H1 (cell line): ENCODE measurements at regions not wholly inside any gene's neighbourhood (a gene's known extent, or its start where the extent isn't known, plus 50 kb on each side); places are given as distances from the start of the nearest gene placed in this dataset.

Experiments
- CTCF ChIA-PET: fragments of 300-600 bp; sonication (Branson Sonifier 250); formaldehyde crosslinking; loops from one replicate; lab custom pipeline; 2021; ENCODE audit not compliant: partially characterized antibody; lab: Charles Lee
- POLR2A ChIA-PET: fragments of 300-600 bp; sonication (Branson Sonifier 250); formaldehyde crosslinking; loops from one replicate; lab custom pipeline; 2021; ENCODE audit warnings: inconsistent platforms; ENCODE audit not compliant: partially characterized antibody; lab: Charles Lee
- DNase-seq, 2 experiments: peaks; one replicate each; pipeline versions ENCODE4 v3.0.0 to v3.0.0-alpha.2; 2010 to 2022; ENCODE audit warnings: low spot score in 2 of 2, low read depth in 1 of 2, mixed read lengths in 1 of 2
- FAIRE-seq: peaks from 2 replicates; lab custom pipeline; 2011; peaks lifted over from hg19 to GRCh38; lab: Jason Lieb, UNC
- H2AFZ ChIP-seq: 2 replicates; pipeline ENCODE4 v1.8.1; 2012; ENCODE audit warnings: low read length, inconsistent platforms
- H2AK5ac ChIP-seq: 2 replicates; pipeline ENCODE4 v1.6.1; 2013; ENCODE audit warnings: low read depth, low read length
- H2BK120ac ChIP-seq: replicated peaks from 2 replicates; pipeline ENCODE3; 2013; ENCODE audit warnings: low read depth, low read length, inconsistent platforms
- H2BK12ac ChIP-seq: 2 replicates; pipeline ENCODE4 v1.6.1; 2013; ENCODE audit warnings: low read depth, low read length
- H2BK15ac ChIP-seq: 2 replicates; pipeline ENCODE4 v1.6.1; 2013; ENCODE audit warnings: low read length
- H2BK20ac ChIP-seq: 2 replicates; pipeline ENCODE4 v1.6.1; 2013; ENCODE audit warnings: low read length
- H2BK5ac ChIP-seq: 2 replicates; pipeline ENCODE4 v1.6.1; 2013; ENCODE audit warnings: low read depth, low read length
- H3K14ac ChIP-seq: 2 replicates; pipeline ENCODE4 v1.6.1; 2013; ENCODE audit warnings: inconsistent platforms; ENCODE audit not compliant: insufficient read length
- H3K18ac ChIP-seq: 2 replicates; pipeline ENCODE4 v1.6.1; 2013; ENCODE audit warnings: low read length; ENCODE audit errors: extremely low read depth
- H3K23ac ChIP-seq: 2 replicates; pipeline ENCODE4 v1.6.1; 2013; ENCODE audit warnings: inconsistent platforms; ENCODE audit not compliant: insufficient read length
- H3K23me2 ChIP-seq: 2 replicates; pipeline ENCODE4 v1.6.1; 2013; ENCODE audit warnings: low read depth, low read length
- H3K27ac ChIP-seq: 2 replicates; pipeline ENCODE4 v1.6.1; 2011; ENCODE audit warnings: low read depth, low read length, inconsistent platforms
- H3K27me3 ChIP-seq, 4 experiments: replicated peaks in 1 of 4; 1 replicate in 1 of 4; 2 replicates in 3 of 4; pipeline versions ENCODE4 v1.6.1 to v1.8.1; 2011 to 2013; ENCODE audit warnings: low read length in 3 of 4, mild to moderate bottlenecking in 3 of 4, inconsistent platforms in 2 of 4, mixed read lengths in 2 of 4, moderate library complexity in 1 of 4; ENCODE audit not compliant: control insufficient read depth in 3 of 4, insufficient read depth in 3 of 4; ENCODE audit errors: extremely low read depth in 1 of 4
- H3K36me3 ChIP-seq, 4 experiments: 2 replicates each; pipeline versions ENCODE4 v1.6.1 to v1.8.1; 2011 to 2013; ENCODE audit warnings: mild to moderate bottlenecking in 4 of 4, low read length in 3 of 4, moderate library complexity in 2 of 4, control low read depth in 1 of 4, inconsistent platforms in 1 of 4; ENCODE audit not compliant: insufficient read depth in 4 of 4, control insufficient read depth in 2 of 4
- H3K4ac ChIP-seq: replicated peaks from 2 replicates; pipeline ENCODE3; 2013; ENCODE audit warnings: low read length, low read depth, mixed read lengths, inconsistent platforms; ENCODE audit not compliant: insufficient read length
- H3K4me1 ChIP-seq, 4 experiments: replicated peaks in 1 of 4; 1 replicate in 1 of 4; 2 replicates in 3 of 4; pipeline versions ENCODE4 v1.6.1 to v1.8.1; 2011 to 2013; ENCODE audit warnings: low read length in 3 of 4, inconsistent platforms in 2 of 4, mixed read lengths in 1 of 4; ENCODE audit not compliant: insufficient read depth in 4 of 4, control insufficient read depth in 3 of 4
- H3K4me2 ChIP-seq, 2 experiments: 2 replicates each; pipeline versions ENCODE4 v1.6.1 to v1.8.1; 2011 to 2013; ENCODE audit warnings: low read depth in 2 of 2, low read length in 2 of 2, control low read depth in 1 of 2, inconsistent platforms in 1 of 2, mild to moderate bottlenecking in 1 of 2; ENCODE audit not compliant: insufficient read depth in 1 of 2
- H3K4me3 ChIP-seq, 4 experiments: fragments of 200-600, 300-600 bp in 1 of 4; sonication (generic), shearing (Covaris generic), sonication (Bioruptor Twin) in 1 of 4; 2 replicates each; pipeline versions ENCODE4 v1.5.1 to v1.8.1; 2011 to 2016; ENCODE audit warnings: low read length in 4 of 4, low read depth in 3 of 4, control low read depth in 2 of 4, inconsistent platforms in 2 of 4, mild to moderate bottlenecking in 2 of 4, mixed read lengths in 1 of 4, moderate library complexity in 1 of 4; ENCODE audit not compliant: insufficient read depth in 2 of 4; ENCODE audit errors: extremely low read depth in 1 of 4
- H3K56ac ChIP-seq: replicated peaks from 2 replicates; pipeline ENCODE3; 2013; ENCODE audit warnings: low read depth, mild to moderate bottlenecking, mixed read lengths, low read length, inconsistent platforms; ENCODE audit not compliant: insufficient read length
- H3K79me1 ChIP-seq: 2 replicates; pipeline ENCODE4 v1.6.1; 2013; ENCODE audit warnings: low read depth, low read length, control low read depth
- H3K79me2 ChIP-seq, 2 experiments: 2 replicates each; pipeline versions ENCODE4 v1.6.1 to v1.8.1; 2012 to 2013; ENCODE audit warnings: low read length in 2 of 2, mild to moderate bottlenecking in 2 of 2, inconsistent platforms in 1 of 2; ENCODE audit not compliant: insufficient read depth in 2 of 2, control insufficient read depth in 1 of 2
- H3K9ac ChIP-seq, 4 experiments: replicated peaks in 1 of 4; 1 replicate in 1 of 4; 2 replicates in 3 of 4; pipeline versions ENCODE4 v1.6.1 to v1.8.1; 2011 to 2013; ENCODE audit warnings: low read depth in 3 of 4, low read length in 3 of 4, control low read depth in 2 of 4, mild to moderate bottlenecking in 2 of 4, moderate library complexity in 2 of 4, inconsistent platforms in 1 of 4; ENCODE audit errors: extremely low read depth in 1 of 4
- H3K9me3 ChIP-seq, 2 experiments: 2 replicates each; pipeline versions ENCODE4 v1.6.1 to v1.8.1; 2012 to 2013; ENCODE audit warnings: mild to moderate bottlenecking in 2 of 2, moderate library complexity in 2 of 2, control low read depth in 1 of 2, inconsistent platforms in 1 of 2, low read depth in 1 of 2, low read length in 1 of 2, mixed read lengths in 1 of 2; ENCODE audit not compliant: insufficient read depth in 2 of 2
- H4K20me1 ChIP-seq, 2 experiments: replicated peaks in 1 of 2; 2 replicates each; pipeline versions ENCODE3 to v1.8.1; 2011 to 2013; ENCODE audit warnings: inconsistent platforms in 2 of 2, low read length in 2 of 2, mild to moderate bottlenecking in 1 of 2; ENCODE audit not compliant: insufficient read depth in 2 of 2, control insufficient read depth in 1 of 2
- H4K5ac ChIP-seq: 2 replicates; pipeline ENCODE4 v1.6.1; 2013; ENCODE audit warnings: low read length, low read depth, mixed read lengths, inconsistent platforms; ENCODE audit not compliant: insufficient read length
- H4K8ac ChIP-seq: 2 replicates; pipeline ENCODE4 v1.8.0; 2013; ENCODE audit warnings: mild to moderate bottlenecking, moderate library complexity, low read length, inconsistent platforms; ENCODE audit not compliant: insufficient read depth; ENCODE audit errors: extremely low read depth
- H4K91ac ChIP-seq: replicated peaks from 2 replicates; pipeline ENCODE3; 2013; ENCODE audit warnings: low read length, mixed read lengths, inconsistent platforms; ENCODE audit not compliant: insufficient read length
- ASH2L ChIP-seq: fragments of 200-600, 300-600 bp; sonication (generic); IDR thresholded peaks from one replicate; pipeline ENCODE4 v1.7.1; 2017; ENCODE audit warnings: low read length
- BRCA1 ChIP-seq: IDR thresholded peaks from 2 replicates; pipeline ENCODE4 v1.6.1; 2012; ENCODE audit warnings: low read depth, low read length, improper control_type of control experiment
- EP300 ChIP-seq, 2 experiments: IDR thresholded peaks; 1 replicate in 1 of 2; 2 replicates in 1 of 2; pipeline ENCODE4 v1.6.1; 2011 to 2012; ENCODE audit warnings: low read depth in 2 of 2, low read length in 2 of 2, mild to moderate bottlenecking in 2 of 2, borderline replicate concordance in 1 of 2, inconsistent platforms in 1 of 2, moderate library complexity in 1 of 2
- GTF2F1 ChIP-seq: IDR thresholded peaks from 2 replicates; pipeline ENCODE4 v1.6.1; 2012; ENCODE audit warnings: low read depth, low read length, improper control_type of control experiment, borderline replicate concordance
- NRF1 ChIP-seq: IDR thresholded peaks from 2 replicates; pipeline ENCODE4 v1.6.1; 2011; ENCODE audit warnings: mild to moderate bottlenecking, low read depth, low read length, improper control_type of control experiment
- POLR2AphosphoS5 ChIP-seq: IDR thresholded peaks from 2 replicates; pipeline ENCODE4 v1.6.1; 2011; ENCODE audit warnings: low read depth, low read length
- SAP30 ChIP-seq: fragments of 300-600 bp; sonication (generic); IDR thresholded peaks from 2 replicates; pipeline ENCODE4 v1.7.1; 2012; ENCODE audit warnings: low read length, moderate library complexity, mild to moderate bottlenecking, inconsistent platforms; ENCODE audit not compliant: insufficient read depth, insufficient replicate concordance
- TAF7 ChIP-seq: optimal IDR thresholded peaks from 2 replicates; pipeline ENCODE3; 2011; ENCODE audit warnings: low read depth, mild to moderate bottlenecking, inconsistent platforms, low read length, moderate library complexity, borderline replicate concordance
- WGBS, 2 experiments: shearing (Covaris generic) in 1 of 2; methylation state at CpG; one replicate each; pipeline versions ENCODE4 v1.1.6 to v1.1.7; 2013 to 2015; ENCODE audit warnings: low lambda C conversion rate in 2 of 2, mixed read lengths in 2 of 2, inconsistent platforms in 1 of 2, low coverage in 1 of 2, missing lambda C conversion rate in 1 of 2; ENCODE audit not compliant: insufficient replicate concordance in 2 of 2, insufficient coverage in 1 of 2, insufficient read length in 1 of 2; ENCODE audit errors: extremely low coverage in 1 of 2, missing lambda C conversion rate in 1 of 2; 5-methylcytosine and 5-hydroxymethylcytosine counted together

GRCh38 chr2:120866071-120866470 lies 130.4 kb downstream of the GLI2 start:
- Histone ChIP-seq H3K4me3 (no peak overlapping the region), H4K20me1 (peaks cover 33 to 36% of the 10 kb centered on the region in 2 experiments), H2AFZ (no peak overlapping the region), H2BK120ac (no peak overlapping the region), H2BK20ac (no peak overlapping the region), H4K91ac (no peak overlapping the region), H2BK12ac (no peak overlapping the region), H3K4me2 (no peak overlapping the region), H3K14ac (no peak overlapping the region), H3K56ac (no peak overlapping the region), H3K27me3 (peaks cover 0 to 4% (median 0%) of the 10 kb centered on the region in 4 experiments; a peak in 1 of 7 replicates), H2AK5ac (no peak overlapping the region), H4K8ac (no peak overlapping the region), H3K23me2 (no peaks in the 10 kb centered on the region), H3K23ac (no peak overlapping the region), H3K79me2 (peaks cover 0 to 42% of the 10 kb centered on the region in 2 experiments; a peak in 2 of 4 replicates), H2BK5ac (no peak overlapping the region), H3K18ac (0 out of 2 replicates have a peak overlapping the region, but pooled peaks have one; percentile 27), H3K9me3 (no peaks in the 10 kb centered on the region), H3K36me3 (no peaks in the 10 kb centered on the region), H3K4ac (no peak overlapping the region), H3K4me1 (peaks cover 14 to 49% (median 23%) of the 10 kb centered on the region in 4 experiments), H3K27ac (no peak overlapping the region), H2BK15ac (no peak overlapping the region), H4K5ac (no peak overlapping the region), H3K79me1 (peaks cover 22% of the 10 kb centered on the region), H3K9ac (no peak overlapping the region)
- 73% methylated on average over 5 of the region's 7 CpGs; no CpG with 5 or more reads in 1 of the 2 experiments for WGBS, 2 experiments
- DNase-seq = no peak
- POLR2A ChIA-PET = interaction anchor here (0.8 to 1.4 kb wide), 4 partner anchors 10 to 209 kb away, joined by 3 to 4 read pairs (median 3); no protein-coding TSS in a partner anchor
- no peak for FAIRE-seq
- TF ChIP-seq NRF1 (no peak), SAP30 (no peak), GTF2F1 (no peak), ASH2L (no peak), BRCA1 (no peak), EP300 (IDR thresholded peaks at IDR 0.05; ENCODE audit: borderline replicate concordance in 1 of 2, low read depth in 2 of 2, low read length in 2 of 2) (no peak), TAF7 (no peak), POLR2AphosphoS5 (no peak)
- CTCF ChIA-PET = interaction anchor here (0.7 to 17.5 kb wide), 10 partner anchors 8 to 171 kb away, joined by 3 to 158 read pairs (median 6); no protein-coding TSS in a partner anchor
